Smooth muscle cell (in vitro differentiated cells): ENCODE measurements at regions not wholly inside any gene's neighbourhood (a gene's known extent, or its start where the extent isn't known, plus 50 kb on each side); places are given as distances from the start of the nearest gene placed in this dataset.
"Not testable (repeated sequence)": the region's sequence is repeated elsewhere in the genome, so short reads cannot be mapped to it uniquely, and the experiment has no call there.

Experiments
- DNase-seq: peaks from one replicate; lab custom pipeline; 2025; ENCODE audit not compliant: unreplicated experiment; lab: John Stamatoyannopoulos, UW
- H2AFZ ChIP-seq: fragments of 200-600 bp; sonication (generic); 2 replicates; pipeline ENCODE4 v1.6.0; 2016; ENCODE audit warnings: antibody characterized with exemption, low read depth, mild to moderate bottlenecking
- H3F3A ChIP-seq: fragments of 200-600 bp; sonication (generic); 2 replicates; pipeline ENCODE4 v1.6.0; 2017; ENCODE audit warnings: antibody characterized with exemption, low read depth
- H3K27ac ChIP-seq: fragments of 200-600 bp; sonication (generic); 2 replicates; pipeline ENCODE4 v1.5.1; 2016; ENCODE audit warnings: low read depth, mild to moderate bottlenecking
- H3K27me3 ChIP-seq: fragments of 200-600 bp; sonication (generic); 2 replicates; pipeline ENCODE4 v1.6.1; 2016; ENCODE audit warnings: low read depth, mild to moderate bottlenecking
- H3K36me3 ChIP-seq: fragments of 200-600 bp; sonication (generic); 2 replicates; pipeline ENCODE4 v1.5.1; 2016; ENCODE audit warnings: low read depth
- H3K4me1 ChIP-seq: fragments of 200-600 bp; sonication (generic); 2 replicates; pipeline ENCODE4 v1.5.1; 2016; ENCODE audit warnings: low read depth
- H3K4me2 ChIP-seq: fragments of 200-600 bp; sonication (generic); 2 replicates; pipeline ENCODE4 v1.6.0; 2016; ENCODE audit warnings: mild to moderate bottlenecking
- H3K4me3 ChIP-seq: fragments of 200-600 bp; sonication (generic); 2 replicates; pipeline ENCODE4 v1.5.1; 2016; ENCODE audit warnings: mild to moderate bottlenecking
- H3K79me2 ChIP-seq: fragments of 200-600 bp; sonication (generic); 2 replicates; pipeline ENCODE4 v1.6.0; 2016; ENCODE audit warnings: low read depth, mild to moderate bottlenecking
- H3K9ac ChIP-seq: fragments of 200-600 bp; sonication (generic); 2 replicates; pipeline ENCODE4 v1.6.0; 2016; ENCODE audit warnings: low read depth
- H3K9me3 ChIP-seq: fragments of 200-600 bp; sonication (generic); replicated peaks from 2 replicates; pipeline ENCODE4 v1.5.1; 2016; ENCODE audit warnings: low read depth
- H4K20me1 ChIP-seq: fragments of 200-600 bp; sonication (generic); 2 replicates; pipeline ENCODE4 v1.6.0; 2016; ENCODE audit warnings: low read depth
- CTCF ChIP-seq: fragments of 200-600 bp; sonication (generic); IDR thresholded peaks from 2 replicates; pipeline ENCODE4 v1.5.1; 2017; ENCODE audit warnings: borderline replicate concordance, mild to moderate bottlenecking, antibody characterized with exemption; ENCODE audit not compliant: insufficient read depth, poor library complexity, severe bottlenecking
- WGBS: methylation state at CpG from one replicate; pipeline ENCODE4 v1.1.7; 2016; ENCODE audit warnings: low lambda C conversion rate; 5-methylcytosine and 5-hydroxymethylcytosine counted together

DNA sequence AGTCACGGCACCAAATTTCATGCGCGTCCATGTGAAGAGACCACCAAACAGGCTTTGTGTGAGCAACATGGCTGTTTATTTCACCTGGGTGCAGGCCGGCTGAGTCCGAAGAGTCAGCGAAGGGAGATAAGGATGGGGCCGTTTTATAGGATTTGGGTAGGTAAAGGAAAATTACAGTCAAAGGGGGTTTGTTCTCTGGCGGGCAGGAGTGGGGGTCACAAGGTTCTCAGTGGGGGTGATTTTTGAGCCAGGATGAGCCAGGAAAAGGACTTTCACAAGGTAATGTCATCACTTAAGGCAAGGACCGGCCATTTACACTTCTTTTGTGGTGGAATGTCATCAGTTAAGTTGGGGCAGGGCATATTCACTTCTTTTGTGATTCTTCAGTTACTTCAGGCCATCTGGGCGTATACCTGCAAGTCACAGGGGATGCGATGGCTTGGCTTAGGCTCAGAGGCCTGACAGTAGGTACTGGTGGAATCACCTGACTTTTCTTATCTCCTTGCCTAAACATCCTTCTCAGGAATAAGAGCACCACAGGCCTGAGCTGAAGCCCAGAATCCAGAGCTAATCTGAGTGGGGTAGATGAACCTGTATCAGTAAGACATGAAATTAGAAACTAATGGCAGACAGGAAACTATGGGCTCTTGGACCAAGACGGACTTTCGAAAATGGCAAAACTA lies 334.7 kb upstream of the POT1 start:
- H3K4me1 ChIP-seq, DNase-seq, H2AFZ ChIP-seq, H4K20me1 ChIP-seq, H3F3A ChIP-seq, H3K27ac ChIP-seq, H3K4me3 ChIP-seq, H3K36me3 ChIP-seq, H3K27me3 ChIP-seq, H3K9me3 ChIP-seq, H3K9ac ChIP-seq, H3K79me2 ChIP-seq: not testable (repeated sequence)
- peak overlapping the region; percentile 57 for H3K4me2 ChIP-seq
- WGBS, result 45% methylated on average over 13 of the region's 13 CpGs

DNA sequence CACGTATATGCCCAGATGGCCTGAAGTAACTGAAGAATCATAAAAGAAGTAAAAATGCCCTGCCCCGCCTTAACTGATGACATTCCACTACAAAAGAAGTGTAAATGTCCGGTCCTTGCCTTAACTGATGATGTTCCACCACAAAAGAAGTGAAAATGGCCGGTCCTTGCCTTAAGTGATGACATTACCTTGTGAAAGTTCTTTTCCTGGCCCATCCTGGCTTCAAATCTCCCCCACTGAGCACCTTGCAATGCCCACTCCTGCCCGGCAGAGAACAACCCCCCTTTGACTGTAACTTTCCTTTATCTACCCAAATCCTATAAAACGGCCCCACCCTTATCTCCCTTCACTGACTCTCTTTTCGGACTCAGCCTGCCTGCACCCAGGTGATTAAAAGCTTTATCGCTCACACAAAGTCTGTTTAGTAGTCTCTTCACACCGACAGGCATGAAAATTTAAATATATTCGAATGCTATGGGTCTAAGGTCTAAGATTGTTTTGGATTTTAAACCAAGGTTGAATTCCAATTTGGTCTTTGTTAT lies 329.3 kb upstream of the POT1 start:
- not testable (repeated sequence) for H3K9ac ChIP-seq, H4K20me1 ChIP-seq, H3K36me3 ChIP-seq, DNase-seq, H2AFZ ChIP-seq, H3K79me2 ChIP-seq, H3K4me2 ChIP-seq, H3K9me3 ChIP-seq, H3K4me3 ChIP-seq, H3K27me3 ChIP-seq, H3K27ac ChIP-seq, H3F3A ChIP-seq
- 44% methylated on average over 10 of the region's 10 CpGs for WGBS
- peaks cover 18% of the 10 kb centered on the region for H3K4me1 ChIP-seq

GRCh38 chr7:125257617-125258016 lies 328.0 kb upstream of the POT1 start:
- Histone ChIP-seq H3K4me2 (no peak overlapping the region), H3K79me2 (no peaks in the 10 kb centered on the region), H2AFZ (no peak overlapping the region), H3K9ac (no peak overlapping the region), H4K20me1 (no peaks in the 10 kb centered on the region), H3K4me3 (no peak overlapping the region), H3K9me3 (no peaks in the 10 kb centered on the region), H3K27ac (no peak overlapping the region), H3K36me3 (no peaks in the 10 kb centered on the region), H3K4me1 (peaks cover 18% of the 10 kb centered on the region), H3F3A (no peaks in the 10 kb centered on the region), H3K27me3 (peaks cover 1% of the 10 kb centered on the region)
- no peak for DNase-seq
- 50% methylated on average over 2 of the region's 2 CpGs for WGBS
- TF ChIP-seq CTCF, result no peak

DNA sequence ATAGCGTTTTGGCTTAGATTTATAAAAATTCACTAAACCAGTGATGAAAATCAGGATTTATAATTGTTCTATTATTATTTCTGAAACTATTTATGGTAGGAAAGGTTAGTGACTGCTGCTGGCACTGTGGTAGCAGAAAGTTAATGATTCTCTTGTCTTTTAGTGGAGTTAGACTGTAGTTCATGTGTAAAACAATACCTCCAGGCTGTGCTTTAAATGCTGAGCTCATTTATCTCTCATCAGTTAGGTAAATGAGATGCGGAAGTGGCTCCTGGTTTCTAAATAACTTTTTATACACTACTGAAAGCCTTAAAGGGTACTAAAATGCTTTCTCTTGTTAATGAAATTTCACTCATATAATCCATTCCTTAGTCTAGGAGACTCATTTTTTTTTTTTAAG lies 326.8 kb upstream of the POT1 start:
- no peaks in the 10 kb centered on the region for H4K20me1 ChIP-seq
- no peaks in the 10 kb centered on the region for H3F3A ChIP-seq
- peaks cover 18% of the 10 kb centered on the region for H3K4me1 ChIP-seq
- no peak for DNase-seq
- no peaks in the 10 kb centered on the region for H3K9me3 ChIP-seq
- H3K36me3 ChIP-seq, result no peaks in the 10 kb centered on the region
- no peak overlapping the region for H3K4me3 ChIP-seq
- H2AFZ ChIP-seq, result peak overlapping the region; percentile 26
- H3K9ac ChIP-seq, result no peak overlapping the region
- no peak overlapping the region for H3K27ac ChIP-seq
- no peaks in the 10 kb centered on the region for H3K27me3 ChIP-seq
- no peaks in the 10 kb centered on the region for H3K79me2 ChIP-seq
- no peak overlapping the region for H3K4me2 ChIP-seq
- no peak for TF ChIP-seq CTCF
- 32% methylated on average over 2 of the region's 2 CpGs for WGBS
